HCT116 (cell line): ENCODE measurements at regions not wholly inside any gene's neighbourhood (a gene's known extent, or its start where the extent isn't known, plus 50 kb on each side); places are given as distances from the start of the nearest gene placed in this dataset.

Experiments
- ATAC-seq: fragments of 200-7000 bp; cut with Tn5 transposase; 2 replicates; pipeline ENCODE4 v1.9.1; 2020; ENCODE audit warnings: mild to moderate bottlenecking, moderate library complexity
- BruUV-seq: library from RNA; stranded (reverse); fragments of 400-500 nt; replicated peaks from 2 replicates; lab custom pipeline; 2021; lab: Mats Ljungman, UMichigan
- CTCF ChIA-PET: fragments of 300-600 bp; sonication (Branson Sonifier 250); formaldehyde crosslinking; loops from one replicate; lab custom pipeline; 2021; ENCODE audit warnings: antibody characterized with exemption; lab: Charles Lee
- POLR2A ChIA-PET: fragments of 300-600, 350-600 bp; sonication (Branson Sonifier 250); formaldehyde crosslinking; loops from one replicate; lab custom pipeline; 2021; ENCODE audit warnings: antibody characterized with exemption; lab: Charles Lee
- RAD21 ChIA-PET, 2 experiments: fragments of 300-600 bp; sonication (Branson Sonifier 250); formaldehyde crosslinking; loops; one replicate each; lab custom pipeline; 2023; ENCODE audit warnings: low total read pairs in 2 of 2; ENCODE audit not compliant: uncharacterized antibody in 2 of 2, unreplicated experiment in 2 of 2, low non-redundant PET in 1 of 2; lab: Charles Lee
- DNase-seq: peaks from one replicate; pipeline ENCODE4 v3.0.0-alpha.2; 2010; ENCODE audit warnings: low read depth, low spot score
- H2AFZ ChIP-seq: fragments of 200-600 bp; shearing (Covaris generic), sonication (generic); 2 replicates; pipeline ENCODE4 v1.6.1; 2017; ENCODE audit warnings: low read depth, mixed run types, mixed read lengths, antibody characterized with exemption, low read length; ENCODE audit not compliant: poor library complexity, severe bottlenecking
- H3K27ac ChIP-seq: 2 replicates; pipeline ENCODE4 v1.5.1; 2012; ENCODE audit warnings: low read depth, low read length
- H3K27me3 ChIP-seq: fragments of 200-600 bp; sonication (generic); 2 replicates; pipeline ENCODE4 v1.6.1; 2016; ENCODE audit warnings: mixed run types, low read length, mixed read lengths; ENCODE audit not compliant: insufficient read depth
- H3K36me3 ChIP-seq, 2 experiments: fragments of 200-500 bp in 1 of 2; fragments of 200-600 bp in 1 of 2; sonication (Bioruptor generic) in 1 of 2; sonication (generic) in 1 of 2; 2 replicates each; pipeline versions ENCODE4 v1.5.1 to v1.6.1; 2014 to 2016; ENCODE audit warnings: low read length in 2 of 2, inconsistent platforms in 1 of 2, mixed read lengths in 1 of 2, mixed run types in 1 of 2; ENCODE audit not compliant: insufficient read depth in 2 of 2, control insufficient read depth in 1 of 2
- H3K4me1 ChIP-seq, 2 experiments: fragments of 200-600 bp in 1 of 2; sonication (generic) in 1 of 2; 2 replicates each; pipeline versions ENCODE4 v1.5.1 to v1.6.1; 2012 to 2017; ENCODE audit warnings: low read length in 2 of 2, inconsistent platforms in 1 of 2, mild to moderate bottlenecking in 1 of 2, mixed read lengths in 1 of 2, mixed run types in 1 of 2, moderate library complexity in 1 of 2; ENCODE audit not compliant: insufficient read depth in 2 of 2, control insufficient read depth in 1 of 2
- H3K4me2 ChIP-seq: fragments of 200-600 bp; sonication (generic); 2 replicates; pipeline ENCODE4 v1.6.1; 2017; ENCODE audit warnings: mixed run types, low read length, mixed read lengths
- H3K4me3 ChIP-seq, 2 experiments: fragments of 200-600 bp in 1 of 2; sonication (generic) in 1 of 2; replicated peaks in 1 of 2; 2 replicates each; pipeline ENCODE4 v1.5.1; 2011 to 2016; ENCODE audit warnings: low read length in 2 of 2, control low read depth in 1 of 2, low read depth in 1 of 2, mild to moderate bottlenecking in 1 of 2, mixed read lengths in 1 of 2, mixed run types in 1 of 2
- H3K79me2 ChIP-seq: fragments of 200-600 bp; sonication (generic); 2 replicates; pipeline ENCODE4 v1.6.1; 2017; ENCODE audit warnings: mild to moderate bottlenecking, mixed run types, low read length, moderate library complexity, mixed read lengths; ENCODE audit not compliant: insufficient read depth
- H3K9ac ChIP-seq: fragments of 200-600 bp; sonication (generic); 2 replicates; pipeline ENCODE4 v1.6.1; 2016; ENCODE audit warnings: low read length, mixed read lengths
- H3K9me2 ChIP-seq: fragments of 200-600 bp; sonication (generic), shearing (Covaris generic); 2 replicates; pipeline ENCODE4 v1.6.1; 2017; ENCODE audit warnings: mixed run types, mild to moderate bottlenecking, moderate library complexity; ENCODE audit not compliant: insufficient read depth
- H3K9me3 ChIP-seq, 2 experiments: fragments of 200-500 bp in 1 of 2; fragments of 200-600 bp in 1 of 2; sonication (Bioruptor generic) in 1 of 2; sonication (generic) in 1 of 2; 2 replicates each; pipeline ENCODE4 v1.6.1; 2014 to 2017; ENCODE audit warnings: low read length in 2 of 2, mixed read lengths in 2 of 2, inconsistent platforms in 1 of 2, low read depth in 1 of 2, mild to moderate bottlenecking in 1 of 2, mixed run types in 1 of 2, moderate library complexity in 1 of 2; ENCODE audit not compliant: control insufficient read depth in 1 of 2, insufficient read depth in 1 of 2
- H4K20me1 ChIP-seq: fragments of 200-600 bp; sonication (generic), shearing (Covaris generic); 2 replicates; pipeline ENCODE4 v1.6.1; 2017; ENCODE audit warnings: mixed run types, mild to moderate bottlenecking, moderate library complexity; ENCODE audit not compliant: insufficient read depth
- CBX3 ChIP-seq: IDR thresholded peaks from 2 replicates; pipeline ENCODE4 v1.6.1; 2012; ENCODE audit warnings: low read depth
- CEBPB ChIP-seq: IDR thresholded peaks from 2 replicates; pipeline ENCODE4 v1.6.1; 2012; ENCODE audit warnings: low read depth
- CTCF ChIP-seq, 3 experiments: fragments of 200-600 bp in 1 of 3; sonication (generic) in 1 of 3; IDR thresholded peaks in 2 of 3; conservative IDR thresholded peaks in 1 of 3; 2 replicates each; pipeline ENCODE4 v1.5.1; 2012 to 2017; ENCODE audit warnings: low read depth in 2 of 3, low read length in 2 of 3, antibody characterized with exemption in 1 of 3, borderline replicate concordance in 1 of 3, control low read depth in 1 of 3, mild to moderate bottlenecking in 1 of 3, mixed read lengths in 1 of 3, mixed run types in 1 of 3, moderate library complexity in 1 of 3; ENCODE audit not compliant: insufficient read depth in 1 of 3
- EGR1 ChIP-seq: IDR thresholded peaks from 2 replicates; pipeline ENCODE4 v1.6.1; 2012; ENCODE audit warnings: low read depth
- ELF1 ChIP-seq: IDR thresholded peaks from 2 replicates; pipeline ENCODE4 v1.6.1; 2012; ENCODE audit warnings: low read depth, borderline replicate concordance
- EZH2phosphoT487 ChIP-seq: fragments of 200-600 bp; IDR thresholded peaks from 2 replicates; pipeline ENCODE4 v1.6.1; 2018; ENCODE audit warnings: antibody characterized with exemption, borderline replicate concordance
- FOSL1 ChIP-seq: IDR thresholded peaks from 2 replicates; pipeline ENCODE4 v1.6.1; 2012; ENCODE audit warnings: low read depth
- JUND ChIP-seq: IDR thresholded peaks from 2 replicates; pipeline ENCODE4 v1.6.1; 2012
- RAD21 ChIP-seq: IDR thresholded peaks from 2 replicates; pipeline ENCODE4 v1.6.1; 2012; ENCODE audit warnings: low read depth, mild to moderate bottlenecking
- SIN3A ChIP-seq: IDR thresholded peaks from 2 replicates; pipeline ENCODE4 v1.6.1; 2012; ENCODE audit warnings: low read depth
- SRF ChIP-seq: IDR thresholded peaks from 2 replicates; pipeline ENCODE4 v1.6.1; 2012; ENCODE audit warnings: low read depth
- YY1 ChIP-seq: IDR thresholded peaks from 2 replicates; pipeline ENCODE4 v1.6.1; 2011; ENCODE audit warnings: low read length, low read depth, moderate library complexity, mild to moderate bottlenecking; ENCODE audit not compliant: insufficient replicate concordance; ENCODE audit errors: extremely low read depth
- intact Hi-C: fragments of 100-400 bp; cut with micrococcal nuclease; formaldehyde crosslinking; loops from 2 replicates; pipeline ENCODE4 v1.10.0; 2022
- TF ChIP-seq, protein P1 (sequence below): IDR thresholded peaks from 2 replicates; pipeline ENCODE4 v1.6.1; 2012; ENCODE audit warnings: low read depth
- TF ChIP-seq, protein P2 (sequence below): IDR thresholded peaks from 2 replicates; pipeline ENCODE4 v1.6.1; 2012

GRCh38 chr11:21927628-21928027 is 265.3 kb upstream of the ANO5 start (continued):
- TF ChIP-seq, protein P1, sequence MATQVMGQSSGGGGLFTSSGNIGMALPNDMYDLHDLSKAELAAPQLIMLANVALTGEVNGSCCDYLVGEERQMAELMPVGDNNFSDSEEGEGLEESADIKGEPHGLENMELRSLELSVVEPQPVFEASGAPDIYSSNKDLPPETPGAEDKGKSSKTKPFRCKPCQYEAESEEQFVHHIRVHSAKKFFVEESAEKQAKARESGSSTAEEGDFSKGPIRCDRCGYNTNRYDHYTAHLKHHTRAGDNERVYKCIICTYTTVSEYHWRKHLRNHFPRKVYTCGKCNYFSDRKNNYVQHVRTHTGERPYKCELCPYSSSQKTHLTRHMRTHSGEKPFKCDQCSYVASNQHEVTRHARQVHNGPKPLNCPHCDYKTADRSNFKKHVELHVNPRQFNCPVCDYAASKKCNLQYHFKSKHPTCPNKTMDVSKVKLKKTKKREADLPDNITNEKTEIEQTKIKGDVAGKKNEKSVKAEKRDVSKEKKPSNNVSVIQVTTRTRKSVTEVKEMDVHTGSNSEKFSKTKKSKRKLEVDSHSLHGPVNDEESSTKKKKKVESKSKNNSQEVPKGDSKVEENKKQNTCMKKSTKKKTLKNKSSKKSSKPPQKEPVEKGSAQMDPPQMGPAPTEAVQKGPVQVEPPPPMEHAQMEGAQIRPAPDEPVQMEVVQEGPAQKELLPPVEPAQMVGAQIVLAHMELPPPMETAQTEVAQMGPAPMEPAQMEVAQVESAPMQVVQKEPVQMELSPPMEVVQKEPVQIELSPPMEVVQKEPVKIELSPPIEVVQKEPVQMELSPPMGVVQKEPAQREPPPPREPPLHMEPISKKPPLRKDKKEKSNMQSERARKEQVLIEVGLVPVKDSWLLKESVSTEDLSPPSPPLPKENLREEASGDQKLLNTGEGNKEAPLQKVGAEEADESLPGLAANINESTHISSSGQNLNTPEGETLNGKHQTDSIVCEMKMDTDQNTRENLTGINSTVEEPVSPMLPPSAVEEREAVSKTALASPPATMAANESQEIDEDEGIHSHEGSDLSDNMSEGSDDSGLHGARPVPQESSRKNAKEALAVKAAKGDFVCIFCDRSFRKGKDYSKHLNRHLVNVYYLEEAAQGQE = no peak
- no peak for TF ChIP-seq CBX3
- no peak for TF ChIP-seq CEBPB
- TF ChIP-seq SRF = no peak
- TF ChIP-seq RAD21 = no peak
- TF ChIP-seq, protein P2, sequence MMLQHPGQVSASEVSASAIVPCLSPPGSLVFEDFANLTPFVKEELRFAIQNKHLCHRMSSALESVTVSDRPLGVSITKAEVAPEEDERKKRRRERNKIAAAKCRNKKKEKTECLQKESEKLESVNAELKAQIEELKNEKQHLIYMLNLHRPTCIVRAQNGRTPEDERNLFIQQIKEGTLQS = no peak
- TF ChIP-seq YY1 = no peak
- no peak for TF ChIP-seq CTCF (IDR thresholded peaks at IDR 0.05 in 2 of 3, conservative IDR thresholded peaks at IDR 0.05 in 1 of 3; ENCODE audit: borderline replicate concordance in 1 of 3, insufficient read depth in 1 of 3, low read depth in 2 of 3, low read length in 2 of 3)
- TF ChIP-seq, all 23 proteins: peak for 0

GRCh38 chr11:21928847-21929246 is 264.0 kb upstream of the ANO5 start:
- H3K36me3 ChIP-seq = no peaks in the 10 kb centered on the region
- ChIA-PET RAD21 (no interaction called here), POLR2A (no interaction called here), CTCF (no interaction called here)
- H3K27ac ChIP-seq = no peak overlapping the region
- TF ChIP-seq FOSL1 (no peak), EGR1 (no peak), JUND (no peak), ELF1 (no peak), EZH2phosphoT487 (no peak), CBX3 (no peak), SIN3A (no peak)
- intact Hi-C loops = no loop called here
- H3K4me3 ChIP-seq = no peak overlapping the region
- ATAC-seq (no peak), DNase-seq (no peak)
- no peak overlapping the region for H3K4me2 ChIP-seq
- H3K27me3 ChIP-seq = no peaks in the 10 kb centered on the region
- H2AFZ ChIP-seq = no peak overlapping the region
- H3K9me2 ChIP-seq = no peaks in the 10 kb centered on the region
- no peaks in the 10 kb centered on the region for H3K79me2 ChIP-seq
- no TSS peak for BruUV-seq
- H3K4me1 ChIP-seq = no peaks in the 10 kb centered on the region
- H3K9me3 ChIP-seq = peaks cover 0 to 12% of the 10 kb centered on the region in 2 experiments; a peak in 2 of 4 replicates
- no peak overlapping the region for H3K9ac ChIP-seq
- H4K20me1 ChIP-seq = no peaks in the 10 kb centered on the region
